ENCODE measurements at regions not wholly inside any gene's neighbourhood (a gene's known extent, or its start where the extent isn't known, plus 50 kb on each side); places are given as distances from the start of the nearest gene placed in this dataset.

DNA sequence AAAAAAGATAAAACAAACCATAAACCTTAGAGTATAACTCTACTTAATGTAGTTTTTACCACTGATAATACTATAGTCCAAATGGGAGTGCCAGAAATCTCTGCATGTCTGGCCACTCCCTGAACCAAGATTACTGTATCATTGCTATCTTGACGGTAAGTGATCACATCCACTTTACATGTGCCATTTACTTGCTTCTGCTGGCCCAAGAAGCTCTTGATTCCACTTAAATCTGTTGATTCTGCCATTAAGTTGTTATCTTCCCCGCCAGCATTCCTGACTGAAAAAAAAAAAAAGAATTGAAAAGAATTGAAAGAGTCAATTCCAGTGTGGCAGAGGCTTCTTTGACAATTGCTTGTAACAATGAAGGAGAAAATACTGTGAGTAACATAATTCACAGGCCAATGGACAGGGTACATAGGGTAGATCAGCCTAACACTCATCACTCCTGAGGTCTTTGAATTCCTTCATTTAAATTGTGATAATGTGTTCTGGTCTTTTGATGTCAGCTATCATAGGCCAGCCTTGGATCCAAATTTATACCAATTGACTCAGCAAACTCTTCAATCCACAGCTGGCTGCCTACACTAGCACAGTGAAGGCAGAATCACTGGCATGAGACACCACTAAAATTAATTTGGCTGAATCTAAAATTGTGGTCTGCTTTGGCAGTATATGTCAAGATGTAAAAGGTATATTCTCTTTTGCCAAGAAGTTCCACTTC lies 665.2 kb upstream of the FLRT2 start:
- Histone ChIP-seq H3K79me2 (ENCODE audit: insufficient read depth, low read length) (no peaks in the 10 kb centered on the region), H3K4me1 (ENCODE audit: insufficient read depth, low read length) (no peaks in the 10 kb centered on the region), H3K4me2 (ENCODE audit: insufficient read depth, low read length) (no peak overlapping the region), H3K9ac (ENCODE audit: low read depth, low read length) (no peak overlapping the region), H3K27ac (ENCODE audit: low read length) (no peak overlapping the region), H3K36me3 (ENCODE audit: insufficient read depth, low read length) (no peaks in the 10 kb centered on the region), H3K4me3 (ENCODE audit: low read depth in 1 of 2, low read length in 2 of 2) (no peak overlapping the region), H2AFZ (ENCODE audit: low read depth, low read length) (no peak overlapping the region), H4K20me1 (ENCODE audit: insufficient read depth, low read length) (no peaks in the 10 kb centered on the region), H3K27me3 (ENCODE audit: insufficient read depth, low read length, poor library complexity) (no peaks in the 10 kb centered on the region), H3K9me3 (ENCODE audit: insufficient read depth, low read length, severe bottlenecking) (no peaks in the 10 kb centered on the region)
- no peak for ATAC-seq (ENCODE audit: insufficient read depth, low read depth)
- no peak for TF ChIP-seq EZH2 (IDR thresholded peaks at IDR 0.05; ENCODE audit: borderline replicate concordance, low read depth, low read length, severe bottlenecking)
- TF ChIP-seq, protein P1, sequence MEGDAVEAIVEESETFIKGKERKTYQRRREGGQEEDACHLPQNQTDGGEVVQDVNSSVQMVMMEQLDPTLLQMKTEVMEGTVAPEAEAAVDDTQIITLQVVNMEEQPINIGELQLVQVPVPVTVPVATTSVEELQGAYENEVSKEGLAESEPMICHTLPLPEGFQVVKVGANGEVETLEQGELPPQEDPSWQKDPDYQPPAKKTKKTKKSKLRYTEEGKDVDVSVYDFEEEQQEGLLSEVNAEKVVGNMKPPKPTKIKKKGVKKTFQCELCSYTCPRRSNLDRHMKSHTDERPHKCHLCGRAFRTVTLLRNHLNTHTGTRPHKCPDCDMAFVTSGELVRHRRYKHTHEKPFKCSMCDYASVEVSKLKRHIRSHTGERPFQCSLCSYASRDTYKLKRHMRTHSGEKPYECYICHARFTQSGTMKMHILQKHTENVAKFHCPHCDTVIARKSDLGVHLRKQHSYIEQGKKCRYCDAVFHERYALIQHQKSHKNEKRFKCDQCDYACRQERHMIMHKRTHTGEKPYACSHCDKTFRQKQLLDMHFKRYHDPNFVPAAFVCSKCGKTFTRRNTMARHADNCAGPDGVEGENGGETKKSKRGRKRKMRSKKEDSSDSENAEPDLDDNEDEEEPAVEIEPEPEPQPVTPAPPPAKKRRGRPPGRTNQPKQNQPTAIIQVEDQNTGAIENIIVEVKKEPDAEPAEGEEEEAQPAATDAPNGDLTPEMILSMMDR (IDR thresholded peaks at IDR 0.05; ENCODE audit: borderline replicate concordance, extremely low read depth, low read length, poor library complexity, severe bottlenecking), result no peak
- no peak for DNase-seq

DNA sequence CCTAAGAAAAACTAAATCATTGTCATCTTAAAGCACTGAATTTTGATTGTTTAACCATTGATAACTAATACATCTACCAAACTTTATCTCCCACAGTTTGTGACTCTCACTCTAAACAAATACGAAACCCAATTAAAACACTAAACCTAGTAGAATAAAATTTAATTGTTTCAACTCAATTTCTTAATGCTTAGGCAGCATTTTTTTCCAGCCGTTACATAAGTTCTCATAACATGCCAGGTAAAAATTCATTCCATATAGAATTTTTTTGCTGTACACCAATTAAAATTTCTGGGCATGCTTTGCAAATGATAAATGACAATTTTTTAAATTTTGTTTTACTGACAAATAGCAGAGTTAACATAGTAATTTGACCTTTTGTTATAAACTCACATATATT lies 658.2 kb upstream of the FLRT2 start:
- Histone ChIP-seq H3K4me3 (ENCODE audit: low read depth in 1 of 2, low read length in 2 of 2) (no peak overlapping the region), H3K9me3 (ENCODE audit: insufficient read depth, low read length, severe bottlenecking) (no peaks in the 10 kb centered on the region), H2AFZ (ENCODE audit: low read depth, low read length) (no peak overlapping the region), H3K9ac (ENCODE audit: low read depth, low read length) (no peak overlapping the region), H3K4me1 (ENCODE audit: insufficient read depth, low read length) (no peaks in the 10 kb centered on the region), H3K27ac (ENCODE audit: low read length) (no peak overlapping the region), H3K4me2 (ENCODE audit: insufficient read depth, low read length) (no peak overlapping the region), H3K79me2 (ENCODE audit: insufficient read depth, low read length) (no peaks in the 10 kb centered on the region), H3K27me3 (ENCODE audit: insufficient read depth, low read length, poor library complexity) (no peaks in the 10 kb centered on the region), H4K20me1 (ENCODE audit: insufficient read depth, low read length) (no peaks in the 10 kb centered on the region), H3K36me3 (ENCODE audit: insufficient read depth, low read length) (no peaks in the 10 kb centered on the region)
- TF ChIP-seq, protein P1 (IDR thresholded peaks at IDR 0.05; ENCODE audit: borderline replicate concordance, extremely low read depth, low read length, poor library complexity, severe bottlenecking), result no peak
- TF ChIP-seq EZH2 (IDR thresholded peaks at IDR 0.05; ENCODE audit: borderline replicate concordance, low read depth, low read length, severe bottlenecking), result no peak
- ATAC-seq (ENCODE audit: insufficient read depth, low read depth) (no peak), DNase-seq (no peak)

DNA sequence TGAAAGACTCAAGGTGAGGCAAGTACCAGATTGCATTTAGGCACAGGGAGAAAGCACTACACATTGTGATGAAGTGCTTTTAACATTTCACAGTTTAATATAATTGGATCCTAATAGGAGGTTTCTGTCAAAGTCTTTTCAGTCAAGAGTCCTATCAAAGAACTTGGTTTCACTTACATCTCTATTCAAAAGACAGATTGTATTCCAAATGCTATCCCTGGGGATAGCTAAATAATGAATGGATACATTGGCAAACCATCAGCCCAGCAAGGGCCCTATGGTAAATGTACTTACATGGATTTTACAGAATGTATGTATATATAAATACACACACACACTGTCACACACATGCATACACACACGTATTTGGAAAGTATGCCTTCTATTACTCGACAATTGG lies 655.5 kb upstream of the FLRT2 start:
- no peaks in the 10 kb centered on the region for H3K36me3 ChIP-seq (ENCODE audit: insufficient read depth, low read length)
- H3K9ac ChIP-seq (ENCODE audit: low read depth, low read length), result no peak overlapping the region
- no peaks in the 10 kb centered on the region for H3K79me2 ChIP-seq (ENCODE audit: insufficient read depth, low read length)
- H2AFZ ChIP-seq (ENCODE audit: low read depth, low read length), result no peak overlapping the region
- H3K4me3 ChIP-seq (ENCODE audit: low read depth in 1 of 2, low read length in 2 of 2), result no peak overlapping the region
- no peak overlapping the region for H3K4me2 ChIP-seq (ENCODE audit: insufficient read depth, low read length)
- no peaks in the 10 kb centered on the region for H4K20me1 ChIP-seq (ENCODE audit: insufficient read depth, low read length)
- no peaks in the 10 kb centered on the region for H3K4me1 ChIP-seq (ENCODE audit: insufficient read depth, low read length)
- no peak for ATAC-seq (ENCODE audit: insufficient read depth, low read depth)
- TF ChIP-seq, protein P1 (IDR thresholded peaks at IDR 0.05; ENCODE audit: borderline replicate concordance, extremely low read depth, low read length, poor library complexity, severe bottlenecking), result no peak
- no peak for TF ChIP-seq EZH2 (IDR thresholded peaks at IDR 0.05; ENCODE audit: borderline replicate concordance, low read depth, low read length, severe bottlenecking)
- H3K27me3 ChIP-seq (ENCODE audit: insufficient read depth, low read length, poor library complexity), result no peaks in the 10 kb centered on the region
- DNase-seq, result no peak
- H3K9me3 ChIP-seq (ENCODE audit: insufficient read depth, low read length, severe bottlenecking), result no peaks in the 10 kb centered on the region
- H3K27ac ChIP-seq (ENCODE audit: low read length), result no peak overlapping the region

Data from DND-41 (cell line).